GM18505 (cell line): ENCODE measurements at regions not wholly inside any gene's neighbourhood (a gene's known extent, or its start where the extent isn't known, plus 50 kb on each side); places are given as distances from the start of the nearest gene placed in this dataset.

Experiments used
- ATAC-seq: cut with Tn5 transposase; IDR thresholded peaks from one replicate; pipeline ENCODE4 v1.9.1; 2021; ENCODE audit not compliant: unreplicated experiment
- POLR2A ChIP-seq: IDR thresholded peaks from 4 replicates; pipeline ENCODE4 v1.6.1; 2011; ENCODE audit warnings: borderline replicate concordance; ENCODE audit not compliant: insufficient read depth, insufficient read length; ENCODE audit errors: extremely low read depth

DNA sequence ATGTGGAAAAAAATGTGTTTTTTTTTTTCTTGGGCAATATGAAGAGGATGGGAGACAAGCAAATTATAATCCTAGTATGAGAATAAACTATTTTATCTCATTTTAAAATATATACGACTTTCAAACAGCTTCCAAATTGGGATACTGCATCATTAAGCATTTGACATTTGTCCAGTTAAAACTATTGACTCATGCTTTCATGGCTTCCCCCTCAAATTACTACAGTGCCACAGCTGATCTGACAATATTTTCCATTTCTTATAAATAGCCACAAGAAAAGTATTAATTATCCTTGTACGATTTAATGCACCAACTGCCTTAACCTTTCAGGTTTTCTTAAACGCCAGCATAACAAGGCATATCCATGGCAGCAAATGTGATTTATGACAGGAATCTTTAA, 1134.8 kb upstream of the ZEB2 start:
- ATAC-seq, result no peak
- TF ChIP-seq POLR2A, result no peak

DNA sequence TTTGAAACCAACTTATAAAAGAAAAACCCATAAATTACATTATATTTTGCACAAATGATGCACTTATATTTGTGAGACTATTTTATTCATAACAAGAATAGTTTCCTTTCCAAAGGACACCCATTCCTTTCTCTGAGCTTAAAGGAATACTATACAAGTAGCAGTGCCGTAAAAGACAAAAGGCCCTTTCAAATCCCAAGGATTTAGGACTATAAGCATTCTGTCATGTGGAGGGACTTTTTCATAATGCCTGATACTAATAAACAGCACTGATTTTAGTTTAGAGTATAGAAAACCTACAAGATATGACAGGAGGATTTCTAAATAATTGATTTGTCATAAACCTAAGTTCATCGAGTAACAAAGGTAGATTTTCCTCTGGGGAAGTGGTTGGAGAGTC, 1134.2 kb upstream of the ZEB2 start:
- no peak for TF ChIP-seq POLR2A
- ATAC-seq, result no peak

DNA sequence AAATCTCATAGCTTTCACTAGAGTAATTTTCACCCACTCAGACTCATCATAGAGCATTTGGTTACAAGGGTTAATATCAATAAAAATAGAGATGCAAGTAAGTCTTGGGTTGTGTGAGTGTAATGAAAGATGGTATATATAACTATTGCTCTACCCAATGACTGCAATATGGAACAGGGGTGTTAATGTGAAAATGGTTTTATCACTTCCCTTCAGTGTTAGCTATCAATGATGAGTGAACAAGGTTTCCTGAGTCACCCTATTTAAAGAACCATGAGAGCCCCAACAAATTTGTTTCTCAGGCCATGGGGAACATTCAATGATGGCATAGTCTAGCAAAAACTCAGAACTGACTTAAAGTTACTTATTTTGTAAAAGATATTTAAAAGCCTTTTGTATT, 1133.6 kb upstream of the ZEB2 start:
- no peak for ATAC-seq

DNA sequence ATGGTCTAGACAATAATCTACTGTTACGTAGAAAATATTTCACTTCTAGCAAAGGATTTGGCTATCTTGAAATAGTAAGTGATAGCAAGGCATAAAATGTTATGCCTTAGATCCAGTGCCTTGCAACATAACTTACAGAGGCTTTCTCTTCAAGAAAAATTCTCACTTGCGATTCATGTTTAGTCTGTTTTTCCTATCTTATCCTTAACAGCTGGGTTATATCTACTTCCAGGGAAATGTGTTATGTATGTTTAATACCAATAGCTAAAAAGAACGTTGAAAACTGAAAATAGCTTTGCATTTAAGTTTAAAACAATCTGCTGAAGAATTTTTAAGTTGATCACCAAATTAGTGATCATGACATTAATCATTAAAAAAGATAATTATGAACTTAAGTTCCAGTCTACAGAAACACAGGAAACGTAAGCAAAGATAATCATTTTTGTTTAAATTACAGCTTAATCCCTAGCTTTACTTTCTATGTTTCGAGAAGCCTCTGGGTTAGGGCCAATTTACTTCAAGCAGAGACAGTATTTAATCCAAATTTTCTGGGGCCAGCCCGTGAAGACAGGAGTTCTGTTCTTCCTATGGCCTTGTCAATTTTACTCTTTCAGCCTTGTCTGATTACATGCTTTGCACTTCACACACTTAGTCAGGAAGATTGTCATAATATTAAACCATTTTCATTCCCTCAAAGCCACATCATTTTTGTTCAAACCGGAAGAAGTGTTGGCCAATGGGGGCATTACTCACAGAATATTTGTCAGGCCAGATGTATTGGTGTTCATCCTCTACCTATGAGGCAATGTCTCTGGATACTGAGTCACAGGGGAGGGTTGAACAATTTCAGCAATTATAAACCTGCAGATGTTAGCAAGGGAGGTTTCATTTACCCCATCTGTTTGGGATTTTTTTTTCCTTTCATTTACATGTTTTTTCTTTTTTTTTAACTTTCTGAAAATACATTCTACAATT, 1132.9 kb upstream of the ZEB2 start:
- no peak for TF ChIP-seq POLR2A

More for the DNA sequence above, 1133.6 kb upstream of the ZEB2 start:
- no peak for TF ChIP-seq POLR2A

DNA sequence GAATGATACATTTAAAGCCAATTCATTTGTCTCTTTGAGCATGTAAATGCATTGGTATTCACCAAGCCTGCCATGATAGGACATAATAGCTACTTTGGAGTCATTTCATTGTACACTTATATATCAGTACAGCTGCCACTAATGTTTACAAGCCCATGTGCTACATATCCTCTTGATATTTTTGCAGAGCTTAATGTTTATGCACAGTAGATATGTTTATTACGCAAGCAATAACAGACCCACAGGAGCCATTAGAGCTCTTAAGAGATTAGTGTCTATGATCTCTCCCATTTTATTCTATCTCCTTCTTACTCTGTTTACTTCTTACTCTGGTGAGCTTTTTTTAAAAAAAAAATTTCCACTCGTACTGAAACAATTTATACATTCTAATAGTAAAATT, 1132.1 kb upstream of the ZEB2 start:
- TF ChIP-seq POLR2A, result no peak
- no peak for ATAC-seq

More for the DNA sequence above, 1132.9 kb upstream of the ZEB2 start:
- ATAC-seq, result no peak

DNA sequence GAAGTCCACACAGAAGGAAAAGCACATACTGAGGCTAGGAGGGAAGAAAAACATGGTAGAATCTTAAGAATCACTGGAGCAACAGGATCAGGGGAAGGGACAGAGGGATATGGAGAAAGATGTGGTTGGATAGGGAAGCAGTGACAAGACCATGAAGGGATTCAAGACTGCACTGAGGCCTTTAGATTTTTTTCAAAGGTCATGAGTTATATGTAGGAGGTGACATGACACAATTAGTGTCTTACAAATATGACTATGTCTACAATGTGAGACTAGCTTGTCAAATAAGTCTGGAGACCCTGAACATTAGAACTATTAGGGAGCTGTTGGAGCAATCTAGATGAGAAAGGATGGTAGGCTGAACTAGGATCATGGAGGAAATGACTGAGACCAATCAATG, 1130.3 kb upstream of the ZEB2 start:
- no peak for TF ChIP-seq POLR2A
- ATAC-seq, result no peak

DNA sequence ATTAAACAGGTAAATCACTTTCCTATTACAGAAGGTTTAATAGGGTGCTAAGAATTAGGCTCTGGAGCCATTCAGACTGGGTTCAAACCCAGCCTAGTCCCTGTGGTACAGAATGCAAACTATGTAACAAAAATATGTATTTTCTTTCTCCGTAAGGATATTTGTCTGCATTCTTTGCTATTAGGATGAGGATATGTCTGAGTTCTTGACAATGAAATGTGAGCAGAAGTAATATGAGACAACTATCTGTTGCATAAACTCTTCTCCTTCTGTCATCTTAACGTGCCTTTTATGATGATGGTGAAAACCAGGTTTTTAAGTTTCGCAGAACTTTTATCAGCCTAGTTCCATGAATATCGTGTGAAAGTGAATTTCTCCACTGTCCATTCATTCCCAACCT, 1129.1 kb upstream of the ZEB2 start:
- ATAC-seq, result no peak
- TF ChIP-seq POLR2A, result no peak

DNA sequence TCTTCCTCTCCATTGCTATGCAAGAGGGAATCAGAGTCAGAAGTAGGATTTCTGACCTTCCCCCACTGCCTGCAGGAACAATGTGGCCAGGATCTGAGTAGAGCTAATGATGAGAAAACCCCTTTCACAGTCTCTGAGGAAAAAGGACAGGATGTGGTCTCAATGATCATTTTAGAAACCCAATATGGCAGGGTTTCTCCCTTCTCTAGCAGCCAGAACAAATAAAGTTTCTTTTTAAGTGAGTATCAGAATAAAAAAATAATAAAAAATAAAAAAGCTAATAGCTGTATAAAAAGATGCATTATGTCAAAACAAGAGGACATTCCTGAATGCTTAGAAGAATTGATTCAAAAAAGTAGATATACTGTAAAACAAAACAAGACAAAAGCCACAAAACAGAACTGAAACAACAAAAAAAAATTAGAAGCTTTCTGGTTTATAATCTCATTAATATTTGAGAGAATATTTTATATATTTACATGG, 1124.9 kb upstream of the ZEB2 start:
- ATAC-seq, result peak; percentile 95
- TF ChIP-seq POLR2A, result no peak

DNA sequence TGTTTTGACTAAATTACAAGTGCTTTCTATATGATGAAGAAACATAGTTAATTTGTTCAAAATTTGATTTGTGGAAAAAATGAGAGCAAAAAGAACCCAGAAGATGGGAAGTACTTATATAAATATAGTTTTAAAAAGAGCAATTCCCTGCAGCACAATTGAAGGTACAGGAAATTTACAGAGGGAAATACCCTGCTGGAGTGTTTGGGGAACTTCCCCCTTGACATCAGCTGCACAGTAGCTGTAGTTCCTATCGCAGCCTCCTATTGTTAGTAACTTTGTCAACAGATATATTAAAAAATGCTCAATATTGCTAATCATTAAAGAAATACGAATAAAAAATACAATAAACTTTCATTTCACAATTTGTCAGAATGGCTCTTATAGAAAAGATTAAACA, 1118.8 kb upstream of the ZEB2 start:
- TF ChIP-seq POLR2A, result no peak
- ATAC-seq, result no peak

DNA sequence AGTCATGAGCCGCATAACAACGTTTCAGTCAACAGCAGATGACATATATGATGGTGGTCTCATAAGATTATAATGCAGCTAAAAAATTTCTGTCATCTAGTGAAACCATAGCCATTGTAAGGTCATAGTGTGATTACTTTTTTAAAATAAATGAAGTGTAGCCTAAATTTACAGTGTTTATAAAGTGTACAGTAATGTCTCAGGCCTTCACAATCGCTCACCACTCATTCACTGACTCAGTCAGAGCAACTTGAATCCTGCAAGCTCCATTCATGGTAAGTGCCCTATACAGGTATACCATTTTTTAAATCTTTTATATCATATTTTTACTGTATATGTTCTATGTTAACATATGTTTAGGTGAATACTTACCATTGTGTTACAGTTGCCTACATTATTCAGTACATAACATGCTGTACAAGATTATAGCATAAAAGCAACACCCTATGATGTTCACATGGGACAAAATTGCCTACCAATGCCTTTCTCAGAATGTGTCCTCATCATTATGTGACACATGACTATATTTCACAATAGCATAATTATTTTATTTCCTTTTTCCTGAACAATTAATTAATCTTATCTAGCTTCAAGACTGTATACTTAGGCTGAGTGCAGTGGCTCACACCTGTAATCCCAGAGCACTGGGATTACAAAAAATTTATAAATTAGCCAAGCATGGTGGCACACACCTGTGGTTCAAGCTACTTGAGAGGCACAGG, 1115.9 kb upstream of the ZEB2 start:
- TF ChIP-seq POLR2A, result no peak
- no peak for ATAC-seq

DNA sequence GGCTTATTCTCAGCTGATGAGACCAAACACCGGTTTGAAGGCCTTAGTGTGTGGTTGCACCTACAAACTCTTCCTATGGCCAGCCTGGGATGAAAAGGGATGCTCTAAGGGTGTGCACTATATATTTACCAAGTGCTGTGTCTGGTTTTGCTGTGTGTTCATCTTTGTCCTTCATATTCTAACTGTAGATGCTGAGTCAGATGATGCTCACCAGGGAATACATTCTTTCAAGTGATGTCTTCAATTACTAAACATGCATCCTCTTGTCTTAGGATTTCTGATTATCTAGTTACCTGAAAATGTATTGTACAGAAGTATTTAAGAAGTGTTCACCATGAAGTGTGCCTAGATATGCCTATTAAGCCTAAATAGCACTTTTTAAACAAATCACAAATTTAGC, 1111.6 kb upstream of the ZEB2 start:
- ATAC-seq, result no peak
- TF ChIP-seq POLR2A, result no peak

DNA sequence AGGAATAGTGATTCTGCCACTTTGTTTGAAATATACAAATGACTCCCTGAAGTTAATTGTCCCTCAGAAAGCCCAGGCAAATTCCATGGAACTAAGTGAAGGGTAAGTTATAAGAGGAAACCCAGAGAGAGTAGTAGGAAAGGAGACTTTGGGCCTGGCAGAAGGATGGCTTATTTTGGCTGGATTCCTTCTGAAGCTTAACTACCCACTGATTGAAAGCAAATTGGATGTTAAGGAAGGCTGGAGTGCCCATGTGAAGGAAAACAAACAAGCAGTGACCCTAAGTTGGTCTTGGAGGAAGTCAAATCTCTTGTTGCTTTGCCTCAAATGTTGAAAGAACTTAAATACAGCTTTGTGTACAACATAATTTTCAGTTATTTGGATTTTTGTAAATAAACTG, 1106.4 kb upstream of the ZEB2 start:
- TF ChIP-seq POLR2A, result no peak
- no peak for ATAC-seq

DNA sequence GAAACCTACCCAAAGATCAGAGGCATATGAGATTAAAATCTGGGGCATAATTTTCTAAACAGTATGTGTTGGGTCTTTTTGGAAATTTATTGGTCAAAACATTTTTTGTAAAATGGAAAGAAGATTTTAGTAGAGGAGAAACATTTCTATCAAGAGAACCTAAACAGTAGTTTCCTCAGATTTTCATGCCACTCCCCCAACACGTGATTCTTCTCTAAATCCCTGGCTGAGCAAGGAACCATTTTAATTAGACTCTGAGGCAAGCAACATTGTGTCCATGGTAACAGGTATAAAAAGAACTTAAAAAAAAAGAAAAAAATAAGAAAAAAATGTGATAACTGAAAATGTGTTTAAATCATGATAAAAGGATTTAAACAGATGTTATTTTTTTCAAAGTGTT, 1105.2 kb upstream of the ZEB2 start:
- TF ChIP-seq POLR2A, result no peak
- no peak for ATAC-seq

DNA sequence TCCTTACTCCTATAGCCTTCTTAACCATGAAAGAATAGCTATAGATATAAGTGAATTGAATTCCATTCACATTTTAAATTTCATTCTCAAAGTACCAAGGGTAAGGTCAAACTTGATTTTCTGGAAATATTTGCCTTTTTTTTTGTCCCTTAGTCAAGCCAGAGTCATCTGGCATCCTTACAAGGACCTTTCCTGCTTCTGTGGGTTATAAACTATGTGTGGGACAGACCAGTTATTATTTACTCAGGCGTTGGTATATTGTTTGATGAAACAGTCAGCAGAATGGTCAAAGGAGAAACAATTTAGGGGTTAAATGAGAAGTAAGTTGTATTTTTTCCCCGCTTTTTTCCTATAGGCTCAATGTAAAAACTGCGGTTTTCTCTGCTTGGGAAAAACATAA, 1103.2 kb upstream of the ZEB2 start:
- ATAC-seq, result no peak

DNA sequence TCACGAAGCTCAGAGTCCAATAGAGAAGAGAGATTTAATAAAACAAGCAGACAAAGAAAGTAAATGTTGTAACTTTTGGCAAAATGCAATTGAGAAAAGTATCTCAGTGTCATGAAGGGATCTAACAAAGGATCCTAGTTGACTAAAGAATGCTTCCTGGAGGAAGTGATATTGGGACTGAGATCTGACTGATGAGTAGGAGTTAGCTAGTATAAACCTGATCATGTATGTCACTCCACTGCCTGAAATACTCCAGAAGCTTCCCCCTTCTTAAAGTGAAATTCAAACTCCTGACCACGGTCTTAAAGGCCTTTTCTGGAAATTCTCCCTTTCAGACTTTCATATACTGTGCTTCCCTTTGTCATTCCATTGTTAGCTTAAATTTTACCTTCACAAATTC, 1102.4 kb upstream of the ZEB2 start:
- no peak for ATAC-seq
- TF ChIP-seq POLR2A, result no peak

More for the DNA sequence above, 1103.2 kb upstream of the ZEB2 start:
- TF ChIP-seq POLR2A, result no peak

DNA sequence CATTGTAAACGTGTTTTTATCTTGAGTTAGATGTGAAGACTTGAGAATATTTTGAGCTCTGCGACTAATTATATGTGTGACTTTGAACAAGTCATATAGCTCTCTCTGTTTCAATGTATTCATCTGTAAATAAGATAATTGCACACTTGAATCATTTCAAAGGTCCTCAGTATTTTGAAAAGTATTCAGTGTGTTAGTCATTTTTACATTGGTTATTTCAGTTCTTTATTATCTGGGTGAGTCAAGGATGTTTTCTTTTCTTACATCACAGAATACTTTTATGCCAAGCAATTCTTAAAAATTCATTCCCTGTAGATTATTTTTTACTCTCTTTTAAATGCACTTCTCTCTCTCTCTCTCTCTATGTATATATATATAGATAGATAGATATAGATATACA, 1098.0 kb upstream of the ZEB2 start:
- no peak for TF ChIP-seq POLR2A
- no peak for ATAC-seq
